Activated naive CD8-positive, alpha-beta T cell treated with anti-CD3 and anti-CD28 coated beads, Interleukin-2, amount 50 U/mL, for 24 hours (primary cell): ENCODE measurements at regions not wholly inside any gene's neighbourhood (a gene's known extent, or its start where the extent isn't known, plus 50 kb on each side); places are given as distances from the start of the nearest gene placed in this dataset.
"Not testable (repeated sequence)": the region's sequence is repeated elsewhere in the genome, so short reads cannot be mapped to it uniquely, and the experiment has no call there.

Experiments used
- ATAC-seq: fragments of 150-1000 bp; cut with Tn5 transposase; one replicate; pipeline ENCODE4 v1.10.0; 2021
- DNase-seq: peaks from one replicate; pipeline ENCODE4 v3.0.0; 2021
- H3K27ac Mint-ChIP-seq: one replicate; pipeline ENCODE4 v1.8.0; 2021; ENCODE audit warnings: mild to moderate bottlenecking, mixed read lengths
- H3K27me3 Mint-ChIP-seq: one replicate; pipeline ENCODE4 v1.8.0; 2021; ENCODE audit warnings: mixed read lengths
- H3K36me3 Mint-ChIP-seq: one replicate; pipeline ENCODE4 v1.8.0; 2021; ENCODE audit warnings: low read depth, mixed read lengths
- H3K4me1 Mint-ChIP-seq: one replicate; pipeline ENCODE4 v1.8.0; 2021; ENCODE audit warnings: mixed read lengths
- H3K4me3 Mint-ChIP-seq: one replicate; pipeline ENCODE4 v1.8.0; 2021; ENCODE audit warnings: mild to moderate bottlenecking, moderate library complexity, mixed read lengths
- H3K9me3 Mint-ChIP-seq: one replicate; pipeline ENCODE4 v1.8.0; 2021; ENCODE audit warnings: mixed read lengths

DNA sequence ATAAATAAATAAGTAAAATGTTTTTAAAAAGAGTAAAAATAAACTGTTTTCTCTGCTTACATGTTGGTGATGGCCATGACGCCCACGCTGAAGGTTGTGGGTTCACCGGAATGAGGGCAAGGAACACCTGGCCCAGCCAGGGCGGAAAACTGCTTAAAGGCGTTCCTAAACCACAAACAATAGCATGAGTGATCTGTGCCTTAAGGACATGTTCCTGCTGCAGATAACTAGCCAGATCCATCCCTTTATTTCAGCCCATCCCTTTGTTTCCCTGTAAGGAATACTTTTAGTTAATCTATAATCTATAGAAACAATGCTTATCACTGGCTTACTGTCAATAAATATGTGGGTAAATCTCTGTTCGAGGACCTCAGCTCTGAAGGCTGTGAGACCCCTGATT lies 63.3 kb upstream of the CEP78 start:
- ATAC-seq, H3K36me3 Mint-ChIP-seq, H3K4me3 Mint-ChIP-seq, H3K27me3 Mint-ChIP-seq, H3K27ac Mint-ChIP-seq, DNase-seq, H3K4me1 Mint-ChIP-seq: not testable (repeated sequence)
- H3K9me3 Mint-ChIP-seq: peaks cover 16% of the 10 kb centered on the region

DNA sequence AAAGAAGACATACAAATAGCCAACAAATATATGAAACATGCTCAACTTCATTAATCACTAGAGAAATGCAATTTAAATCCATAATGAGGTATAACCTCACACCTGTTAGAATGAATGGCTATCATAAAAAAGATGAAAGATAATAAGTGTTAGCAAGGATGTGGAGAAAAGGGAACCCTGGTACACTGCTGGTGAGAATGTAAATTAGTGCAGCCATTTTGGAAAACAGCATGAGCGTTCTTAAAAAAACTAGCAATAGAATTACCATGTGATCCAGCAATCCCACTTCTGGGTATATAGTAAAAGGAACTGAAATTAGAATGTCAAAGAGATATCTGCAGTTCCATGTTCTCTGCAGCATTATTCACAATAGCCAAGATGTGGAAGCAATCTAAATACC lies 64.2 kb upstream of the CEP78 start:
- no peak overlapping the region for H3K4me3 Mint-ChIP-seq
- H3K36me3 Mint-ChIP-seq: peaks cover 3% of the 10 kb centered on the region

DNA sequence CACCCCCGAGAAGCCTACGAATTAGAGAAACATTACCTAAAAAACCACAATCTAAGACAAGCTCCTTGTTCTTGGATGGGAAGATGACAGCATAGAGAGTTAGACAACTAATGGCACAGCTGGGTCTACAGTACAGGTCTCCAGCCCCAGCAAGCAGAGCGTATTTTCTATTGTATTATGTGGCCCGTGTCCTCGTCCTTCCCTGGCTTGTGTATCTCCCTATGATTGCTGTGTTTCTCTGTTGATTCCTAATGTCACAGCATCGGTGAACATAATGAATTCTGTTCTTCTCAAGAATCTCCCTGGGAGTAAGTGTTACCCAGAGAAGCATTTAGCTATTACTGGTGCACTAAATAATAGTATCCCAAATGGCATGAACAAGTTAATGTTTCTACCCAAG lies 66.8 kb upstream of the CEP78 start:
- ATAC-seq: no peak
- Mint-ChIP-seq H3K27ac (no peak overlapping the region), H3K4me3 (no peak overlapping the region), H3K36me3 (peaks cover 3% of the 10 kb centered on the region), H3K4me1 (no peaks in the 10 kb centered on the region), H3K27me3 (no peaks in the 10 kb centered on the region), H3K9me3 (peaks cover 21% of the 10 kb centered on the region)
- DNase-seq: no peak

More for the DNA sequence above, 64.2 kb upstream of the CEP78 start:
- no peak for ATAC-seq
- Mint-ChIP-seq H3K9me3 (peaks cover 16% of the 10 kb centered on the region), H3K27me3 (no peaks in the 10 kb centered on the region), H3K4me1 (no peaks in the 10 kb centered on the region), H3K27ac (no peak overlapping the region)
- DNase-seq: no peak

- ATAC-seq: no peak
- no peaks in the 10 kb centered on the region for H3K27me3 Mint-ChIP-seq
- H3K36me3 Mint-ChIP-seq: peaks cover 6% of the 10 kb centered on the region
- H3K27ac Mint-ChIP-seq: no peak overlapping the region
- H3K9me3 Mint-ChIP-seq: peaks cover 23% of the 10 kb centered on the region
- no peaks in the 10 kb centered on the region for H3K4me1 Mint-ChIP-seq
- H3K4me3 Mint-ChIP-seq: no peak overlapping the region
- DNase-seq: no peak
Observed at GRCh38 chr9:78167356-78167755, 68.5 kb upstream of the CEP78 start.

- Mint-ChIP-seq H3K27me3 (no peaks in the 10 kb centered on the region), H3K4me1 (no peaks in the 10 kb centered on the region), H3K4me3 (no peak overlapping the region), H3K27ac (no peak overlapping the region), H3K36me3 (peaks cover 6% of the 10 kb centered on the region), H3K9me3 (peaks cover 22% of the 10 kb centered on the region)
- ATAC-seq (no peak), DNase-seq (no peak)
Observed at GRCh38 chr9:78163834-78164233, 72.0 kb upstream of the CEP78 start.

GRCh38 chr9:78158286-78158685 lies 77.6 kb upstream of the CEP78 start:
- ATAC-seq: no peak

DNA sequence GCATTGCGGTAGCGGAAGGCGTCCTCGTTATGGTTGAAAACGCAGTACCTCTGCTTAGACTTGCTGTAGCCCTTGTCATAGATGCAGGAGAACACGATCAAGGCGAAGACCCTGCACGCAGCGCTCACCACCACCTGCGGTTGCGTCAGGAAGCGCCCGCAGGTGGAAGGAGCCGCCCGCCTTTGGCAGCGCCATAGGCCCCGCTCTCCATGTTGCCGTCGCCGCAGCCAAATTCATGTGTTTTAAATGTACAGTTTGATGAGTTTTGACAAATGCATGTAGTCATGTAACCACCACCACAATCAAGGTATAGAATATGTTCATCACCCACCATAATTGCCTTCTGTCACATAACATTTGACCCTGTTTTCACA lies 84.9 kb upstream of the CEP78 start:
- Mint-ChIP-seq H3K9me3 (peaks cover 4% of the 10 kb centered on the region), H3K36me3 (no peaks in the 10 kb centered on the region), H3K27ac (no peak overlapping the region), H3K4me1 (no peaks in the 10 kb centered on the region), H3K4me3 (no peak overlapping the region), H3K27me3 (no peaks in the 10 kb centered on the region)
- ATAC-seq: no peak
- DNase-seq: no peak

More at GRCh38 chr9:78158286-78158685, 77.6 kb upstream of the CEP78 start:
- Mint-ChIP-seq H3K27ac (no peak overlapping the region), H3K4me1 (no peaks in the 10 kb centered on the region), H3K36me3 (no peaks in the 10 kb centered on the region), H3K4me3 (no peak overlapping the region), H3K9me3 (peaks cover 27% of the 10 kb centered on the region), H3K27me3 (no peaks in the 10 kb centered on the region)
- no peak for DNase-seq

GRCh38 chr9:78150312-78150982 lies 85.4 kb upstream of the CEP78 start:
- DNase-seq (no peak), ATAC-seq (no peak)
- Mint-ChIP-seq H3K27me3 (no peaks in the 10 kb centered on the region), H3K4me1 (no peaks in the 10 kb centered on the region), H3K4me3 (no peak overlapping the region), H3K9me3 (peaks cover 3% of the 10 kb centered on the region), H3K36me3 (no peaks in the 10 kb centered on the region), H3K27ac (no peak overlapping the region)

DNA sequence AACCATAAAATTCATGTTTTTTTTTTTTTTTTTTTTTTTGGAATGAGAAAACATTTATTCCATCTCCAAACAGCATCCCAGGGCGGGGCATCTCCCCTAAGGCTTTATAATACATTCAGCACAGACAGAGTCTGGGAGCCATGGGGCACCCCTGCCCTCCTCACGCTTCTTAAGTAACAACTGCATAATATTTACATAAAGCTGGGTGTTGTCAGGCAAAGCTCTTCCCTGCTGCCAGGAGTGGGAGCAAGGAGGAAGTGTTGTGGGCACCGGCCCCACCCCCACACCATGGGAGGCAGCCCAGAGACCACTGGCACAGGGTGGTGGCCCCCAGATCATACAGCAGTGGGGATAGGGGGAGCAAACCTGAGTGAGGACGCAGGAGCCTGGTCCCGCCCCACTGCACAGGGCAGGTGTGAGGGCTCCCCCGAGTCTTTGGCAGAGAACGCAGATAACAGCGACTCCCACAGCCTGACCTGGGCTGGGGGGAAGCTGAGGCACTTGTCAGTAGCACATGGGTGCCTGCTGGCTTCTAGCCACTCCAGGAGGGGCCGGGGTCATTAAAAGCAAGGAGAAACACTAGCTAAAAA lies 86.1 kb upstream of the CEP78 start:
- no peak for ATAC-seq
- DNase-seq: no peak
- Mint-ChIP-seq H3K36me3 (no peaks in the 10 kb centered on the region), H3K4me1 (no peaks in the 10 kb centered on the region), H3K27me3 (no peaks in the 10 kb centered on the region), H3K27ac (no peak overlapping the region), H3K9me3 (no peaks in the 10 kb centered on the region), H3K4me3 (no peak overlapping the region)

DNA sequence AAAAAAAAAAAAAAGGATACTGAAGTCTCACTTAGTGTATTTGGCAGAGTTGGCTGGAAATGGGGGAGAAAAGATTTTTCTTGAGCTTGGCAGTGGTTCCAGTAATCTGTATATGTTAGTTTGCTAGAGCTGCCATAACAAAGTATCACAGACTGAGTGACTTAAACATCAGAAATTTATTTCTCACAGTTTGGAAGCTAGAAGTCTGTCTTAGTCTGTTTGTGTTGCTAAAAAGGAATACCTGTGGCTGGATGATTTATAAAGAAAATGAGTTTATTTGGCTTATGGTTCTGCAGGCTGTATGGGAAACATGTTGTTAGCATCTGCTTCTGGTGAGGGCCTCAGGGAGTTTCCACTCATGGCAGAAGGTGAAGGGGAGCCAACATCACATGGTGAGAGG lies 89.6 kb upstream of the CEP78 start:
- Mint-ChIP-seq H3K27ac (no peak overlapping the region), H3K9me3 (peaks cover 16% of the 10 kb centered on the region), H3K4me1 (no peaks in the 10 kb centered on the region), H3K4me3 (no peak overlapping the region), H3K36me3 (peaks cover 2% of the 10 kb centered on the region), H3K27me3 (no peaks in the 10 kb centered on the region)
- ATAC-seq: no peak
- DNase-seq: no peak

GRCh38 chr9:78144663-78145377 lies 91.1 kb upstream of the CEP78 start:
- Mint-ChIP-seq H3K9me3 (peaks cover 20% of the 10 kb centered on the region), H3K4me3 (no peak overlapping the region), H3K36me3 (peaks cover 2% of the 10 kb centered on the region), H3K27ac (no peak overlapping the region), H3K4me1 (no peaks in the 10 kb centered on the region), H3K27me3 (no peaks in the 10 kb centered on the region)
- ATAC-seq (peak; percentile 52), DNase-seq (no peak)

DNA sequence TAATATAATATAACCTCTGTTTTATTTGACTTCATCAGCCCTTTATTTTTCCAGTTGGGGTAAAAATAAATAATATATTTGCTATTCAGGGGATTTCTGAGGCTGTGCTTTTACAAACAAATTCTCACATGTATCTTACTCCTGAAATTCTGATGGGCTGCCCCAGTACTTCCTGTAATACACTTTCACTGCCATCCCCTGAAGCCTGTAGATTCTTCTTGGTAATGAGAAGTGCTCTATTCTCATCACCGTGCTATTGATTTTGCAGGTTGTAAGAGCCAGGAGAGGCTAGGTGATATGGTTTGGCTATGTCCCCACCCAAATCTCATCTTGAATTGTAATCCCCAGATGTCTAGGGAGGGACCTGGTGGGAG lies 91.9 kb upstream of the CEP78 start:
- DNase-seq: no peak
- Mint-ChIP-seq H3K36me3 (peaks cover 2% of the 10 kb centered on the region), H3K4me3 (no peak overlapping the region), H3K9me3 (peaks cover 24% of the 10 kb centered on the region), H3K27ac (no peak overlapping the region), H3K4me1 (no peaks in the 10 kb centered on the region), H3K27me3 (no peaks in the 10 kb centered on the region)
- ATAC-seq: no peak

GRCh38 chr9:78143281-78144007 lies 92.4 kb upstream of the CEP78 start:
- no peak for ATAC-seq
- no peak overlapping the region for H3K27ac Mint-ChIP-seq
- no peak overlapping the region for H3K4me3 Mint-ChIP-seq
- H3K27me3 Mint-ChIP-seq: no peaks in the 10 kb centered on the region
- H3K4me1 Mint-ChIP-seq: no peaks in the 10 kb centered on the region
- no peak for DNase-seq
- peaks cover 24% of the 10 kb centered on the region for H3K9me3 Mint-ChIP-seq
- H3K36me3 Mint-ChIP-seq: peaks cover 2% of the 10 kb centered on the region

DNA sequence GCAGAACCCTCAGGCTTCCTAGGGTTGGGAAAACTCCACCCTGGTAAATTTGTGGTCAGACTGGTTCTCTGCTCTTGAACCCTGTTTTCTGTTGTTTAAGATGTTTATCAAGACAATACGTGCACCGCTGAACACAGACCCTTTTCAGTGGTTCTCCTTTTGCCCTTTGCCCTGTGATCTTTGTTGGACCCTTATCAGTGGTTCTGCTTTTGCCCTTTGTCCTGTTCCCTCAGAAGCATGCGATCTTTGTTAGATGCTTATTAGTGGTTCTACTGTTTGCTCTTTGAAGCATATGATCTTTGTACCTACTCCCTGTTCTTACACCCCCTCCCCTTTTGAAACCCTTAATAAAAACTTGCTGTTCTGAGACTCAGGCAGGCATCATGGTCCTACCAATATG lies 93.6 kb upstream of the CEP78 start:
- H3K4me3 Mint-ChIP-seq, DNase-seq, H3K27ac Mint-ChIP-seq, H3K36me3 Mint-ChIP-seq, H3K27me3 Mint-ChIP-seq, H3K4me1 Mint-ChIP-seq, ATAC-seq: not testable (repeated sequence)
- H3K9me3 Mint-ChIP-seq: peaks cover 27% of the 10 kb centered on the region

GRCh38 chr9:78133751-78134150 lies 102.1 kb upstream of the CEP78 start:
- peaks cover 3% of the 10 kb centered on the region for H3K36me3 Mint-ChIP-seq
- DNase-seq (peak; percentile 12), ATAC-seq (peak; percentile 82)
- peaks cover 24% of the 10 kb centered on the region for H3K4me1 Mint-ChIP-seq
- H3K4me3 Mint-ChIP-seq: no peak overlapping the region
- H3K27ac Mint-ChIP-seq: no peak overlapping the region
- H3K27me3 Mint-ChIP-seq: no peaks in the 10 kb centered on the region
- H3K9me3 Mint-ChIP-seq: peaks cover 9% of the 10 kb centered on the region
